WTC11 (cell line): ENCODE measurements at regions not wholly inside any gene's neighbourhood (a gene's known extent, or its start where the extent isn't known, plus 50 kb on each side); places are given as distances from the start of the nearest gene placed in this dataset.

Experiments
- ATAC-seq: fragments of 200-7000 bp; cut with Tn5 transposase; 2 replicates; pipeline ENCODE4 v1.10.0; 2021; ENCODE audit warnings: mild to moderate bottlenecking, moderate library complexity
- CTCF ChIA-PET: fragments of 300-600 bp; sonication (Branson Sonifier 250); formaldehyde crosslinking; loops from one replicate; lab custom pipeline; 2021; ENCODE audit warnings: antibody characterized with exemption; lab: Charles Lee
- POLR2A ChIA-PET: fragments of 350-600 bp; sonication (Branson Sonifier 250); formaldehyde crosslinking; loops from one replicate; lab custom pipeline; 2021; ENCODE audit warnings: antibody characterized with exemption; lab: Charles Lee
- DNase-seq: peaks from one replicate; pipeline ENCODE4 v3.0.0; 2021; ENCODE audit warnings: low spot score
- H3K27ac Mint-ChIP-seq: 2 replicates; pipeline ENCODE4 v1.8.0; 2021; ENCODE audit warnings: mixed read lengths
- H3K27me3 Mint-ChIP-seq: 2 replicates; pipeline ENCODE4 v1.8.0; 2021; ENCODE audit warnings: low read depth, mild to moderate bottlenecking, moderate library complexity, mixed read lengths
- H3K36me3 Mint-ChIP-seq: 2 replicates; pipeline ENCODE4 v1.8.0; 2021; ENCODE audit warnings: mixed read lengths
- H3K4me1 Mint-ChIP-seq: 2 replicates; pipeline ENCODE4 v1.8.0; 2022; ENCODE audit warnings: mixed read lengths
- H3K4me3 Mint-ChIP-seq: 2 replicates; pipeline ENCODE4 v1.8.0; 2021; ENCODE audit warnings: mild to moderate bottlenecking, moderate library complexity, mixed read lengths
- H3K9me3 Mint-ChIP-seq: 2 replicates; pipeline ENCODE4 v1.8.0; 2021; ENCODE audit warnings: mixed read lengths
- ARID4B ChIP-seq: sonication (generic); formaldehyde crosslinking; IDR thresholded peaks from 2 replicates; pipeline ENCODE4 v1.8.0; 2023; ENCODE audit warnings: missing genetic modification reagents, mild to moderate bottlenecking, borderline replicate concordance
- ATF2 ChIP-seq: sonication (generic); formaldehyde crosslinking; IDR thresholded peaks from 2 replicates; pipeline ENCODE4 v1.8.1; 2022; ENCODE audit warnings: low read depth, missing genetic modification reagents, borderline replicate concordance
- ATF6 ChIP-seq: sonication (generic); formaldehyde crosslinking; IDR thresholded peaks from 2 replicates; pipeline ENCODE4 v1.8.1; 2023; ENCODE audit warnings: mild to moderate bottlenecking, missing genetic modification reagents
- E2F4 ChIP-seq: sonication (generic); formaldehyde crosslinking; IDR thresholded peaks from 2 replicates; pipeline ENCODE4 v1.8.1; 2022; ENCODE audit warnings: low read depth, mild to moderate bottlenecking, moderate library complexity, missing genetic modification reagents, borderline replicate concordance
- ESRRA ChIP-seq: sonication (generic); formaldehyde crosslinking; IDR thresholded peaks from 2 replicates; pipeline ENCODE4 v1.8.1; 2022; ENCODE audit warnings: mild to moderate bottlenecking, missing genetic modification reagents, borderline replicate concordance
- ETV6 ChIP-seq: sonication (generic); formaldehyde crosslinking; IDR thresholded peaks from 2 replicates; pipeline ENCODE4 v1.8.1; 2022; ENCODE audit warnings: mild to moderate bottlenecking, missing genetic modification reagents
- FOXK1 ChIP-seq: sonication (generic); formaldehyde crosslinking; IDR thresholded peaks from 2 replicates; pipeline ENCODE4 v1.8.0; 2022; ENCODE audit warnings: mild to moderate bottlenecking, moderate library complexity, missing genetic modification reagents
- FOXP4 ChIP-seq: sonication (generic); formaldehyde crosslinking; IDR thresholded peaks from 2 replicates; pipeline ENCODE4 v1.8.0; 2022; ENCODE audit warnings: mild to moderate bottlenecking, missing genetic modification reagents
- GTF2I ChIP-seq: fragments of 250-450 bp; sonication (Bioruptor Pico); conservative IDR thresholded peaks from 2 replicates; pipeline ENCODE4 v1.4.0; 2021; ENCODE audit warnings: mild to moderate bottlenecking
- IRF2 ChIP-seq: sonication (generic); formaldehyde crosslinking; IDR thresholded peaks from 2 replicates; pipeline ENCODE4 v1.8.0; 2022; ENCODE audit warnings: low read depth, missing genetic modification reagents, borderline replicate concordance
- MAX ChIP-seq: sonication (generic); formaldehyde crosslinking; IDR thresholded peaks from 2 replicates; pipeline ENCODE4 v1.8.0; 2022; ENCODE audit warnings: mild to moderate bottlenecking, missing genetic modification reagents
- NFYB ChIP-seq: sonication (generic); formaldehyde crosslinking; conservative IDR thresholded peaks from 2 replicates; pipeline ENCODE4 v1.8.0; 2022; ENCODE audit warnings: low read depth, missing genetic modification reagents
- NR1H2 ChIP-seq: sonication (generic); formaldehyde crosslinking; IDR thresholded peaks from 2 replicates; pipeline ENCODE4 v1.9.0; 2021; ENCODE audit warnings: mild to moderate bottlenecking, moderate library complexity, missing genetic modification reagents
- NR3C1 ChIP-seq: sonication (generic); formaldehyde crosslinking; conservative IDR thresholded peaks from 2 replicates; pipeline ENCODE4 v1.8.1; 2023; ENCODE audit warnings: low read depth, mild to moderate bottlenecking, missing genetic modification reagents
- TEAD1 ChIP-seq: sonication (generic); formaldehyde crosslinking; IDR thresholded peaks from 2 replicates; pipeline ENCODE4 v1.8.0; 2022; ENCODE audit warnings: mild to moderate bottlenecking, missing genetic modification reagents
- TP53 ChIP-seq: sonication (generic); formaldehyde crosslinking; IDR thresholded peaks from 2 replicates; pipeline ENCODE4 v1.8.1; 2023; ENCODE audit warnings: mild to moderate bottlenecking, missing genetic modification reagents
- ZNF138 ChIP-seq: sonication (generic); formaldehyde crosslinking; conservative IDR thresholded peaks from 2 replicates; pipeline ENCODE4 v1.8.1; 2022; ENCODE audit warnings: mild to moderate bottlenecking, moderate library complexity, missing genetic modification reagents
- ZNF281 ChIP-seq: sonication (generic); formaldehyde crosslinking; IDR thresholded peaks from 2 replicates; pipeline ENCODE4 v1.8.0; 2023; ENCODE audit warnings: mild to moderate bottlenecking, missing genetic modification reagents
- TF ChIP-seq, protein P1 (sequence below): sonication (generic); formaldehyde crosslinking; conservative IDR thresholded peaks from 2 replicates; pipeline ENCODE4 v1.8.1; 2023; ENCODE audit warnings: mild to moderate bottlenecking, low read depth, missing genetic modification reagents, moderate library complexity

- TF ChIP-seq FOXP4 (no peak), IRF2 (CRISPR knock-in tag) (no peak), ZNF281 (no peak), NFYB (CRISPR knock-in tag) (no peak), ETV6 (no peak), NR1H2 (no peak), TEAD1 (no peak), GTF2I (CRISPR knock-in tag) (no peak), MAX (no peak), ATF6 (CRISPR knock-in tag) (no peak), TP53 (no peak), ZNF138 (no peak), FOXK1 (CRISPR knock-in tag) (no peak), E2F4 (CRISPR knock-in tag) (no peak)
- no peaks in the 10 kb centered on the region for H3K4me1 Mint-ChIP-seq
- peaks cover 17% of the 10 kb centered on the region for H3K36me3 Mint-ChIP-seq
- H3K27ac Mint-ChIP-seq = no peak overlapping the region
- peaks cover 46% of the 10 kb centered on the region for H3K9me3 Mint-ChIP-seq
- no peak overlapping the region for H3K4me3 Mint-ChIP-seq
- DNase-seq = no peak
- POLR2A ChIA-PET = no interaction called here
- no peak for ATAC-seq
- CTCF ChIA-PET = no interaction called here
- H3K27me3 Mint-ChIP-seq = no peaks in the 10 kb centered on the region; the same call in 1 of the 2 replicates
These were observed 1005.4 kb upstream of the DDX18 start for GRCh38 chr2:116809109-116809508.

GRCh38 chr2:116810071-116810470, 1004.4 kb upstream of the DDX18 start:
- no peak overlapping the region for H3K27ac Mint-ChIP-seq
- ChIA-PET CTCF (interaction anchor here (0.7 kb wide), 1 partner anchor 282 kb away, joined by 3 read pairs; no protein-coding TSS in a partner anchor), POLR2A (no interaction called here)
- H3K36me3 Mint-ChIP-seq = peaks cover 7% of the 10 kb centered on the region
- DNase-seq (no peak), ATAC-seq (no peak)
- H3K27me3 Mint-ChIP-seq = no peaks in the 10 kb centered on the region; the same call in 1 of the 2 replicates
- no peak overlapping the region for H3K4me3 Mint-ChIP-seq
- H3K9me3 Mint-ChIP-seq = peaks cover 36% of the 10 kb centered on the region
- no peaks in the 10 kb centered on the region for H3K4me1 Mint-ChIP-seq
- TF ChIP-seq, protein P1, sequence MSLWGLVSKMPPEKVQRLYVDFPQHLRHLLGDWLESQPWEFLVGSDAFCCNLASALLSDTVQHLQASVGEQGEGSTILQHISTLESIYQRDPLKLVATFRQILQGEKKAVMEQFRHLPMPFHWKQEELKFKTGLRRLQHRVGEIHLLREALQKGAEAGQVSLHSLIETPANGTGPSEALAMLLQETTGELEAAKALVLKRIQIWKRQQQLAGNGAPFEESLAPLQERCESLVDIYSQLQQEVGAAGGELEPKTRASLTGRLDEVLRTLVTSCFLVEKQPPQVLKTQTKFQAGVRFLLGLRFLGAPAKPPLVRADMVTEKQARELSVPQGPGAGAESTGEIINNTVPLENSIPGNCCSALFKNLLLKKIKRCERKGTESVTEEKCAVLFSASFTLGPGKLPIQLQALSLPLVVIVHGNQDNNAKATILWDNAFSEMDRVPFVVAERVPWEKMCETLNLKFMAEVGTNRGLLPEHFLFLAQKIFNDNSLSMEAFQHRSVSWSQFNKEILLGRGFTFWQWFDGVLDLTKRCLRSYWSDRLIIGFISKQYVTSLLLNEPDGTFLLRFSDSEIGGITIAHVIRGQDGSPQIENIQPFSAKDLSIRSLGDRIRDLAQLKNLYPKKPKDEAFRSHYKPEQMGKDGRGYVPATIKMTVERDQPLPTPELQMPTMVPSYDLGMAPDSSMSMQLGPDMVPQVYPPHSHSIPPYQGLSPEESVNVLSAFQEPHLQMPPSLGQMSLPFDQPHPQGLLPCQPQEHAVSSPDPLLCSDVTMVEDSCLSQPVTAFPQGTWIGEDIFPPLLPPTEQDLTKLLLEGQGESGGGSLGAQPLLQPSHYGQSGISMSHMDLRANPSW (CRISPR knock-in tag) = no peak
- TF ChIP-seq ESRRA (no peak), ARID4B (no peak), ATF2 (CRISPR knock-in tag) (no peak), NR3C1 (no peak)
